Inflammatory macrophage treated with lipopolysaccharide for 1 hour (primary cell): ENCODE measurements at regions not wholly inside any gene's neighbourhood (a gene's known extent, or its start where the extent isn't known, plus 50 kb on each side); places are given as distances from the start of the nearest gene placed in this dataset.

Source experiments
- DNase-seq, 2 donors: peaks; one replicate each; pipeline ENCODE4 v3.0.0-alpha.2; 2020 to 2022

DNA sequence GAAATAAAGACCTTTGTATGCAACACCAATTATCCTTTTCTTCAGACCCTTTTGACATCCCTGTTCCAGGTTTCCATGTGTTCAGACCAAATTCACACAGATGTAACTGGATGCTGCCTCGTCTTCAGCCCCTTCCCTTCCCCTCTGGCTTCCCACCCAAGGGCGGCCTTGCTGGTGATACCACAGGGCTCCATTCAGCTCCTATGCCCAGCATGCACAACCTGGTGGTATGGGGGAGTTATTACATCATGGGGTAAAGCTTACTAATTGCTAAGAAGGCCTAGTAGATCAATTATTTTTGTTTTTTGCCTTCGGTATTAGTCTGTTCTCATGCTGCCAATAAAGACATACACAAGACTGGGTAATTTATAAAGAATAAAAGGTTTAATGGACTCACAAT, 317.0 kb upstream of the CXXC4 start:
- no peak for DNase-seq

DNA sequence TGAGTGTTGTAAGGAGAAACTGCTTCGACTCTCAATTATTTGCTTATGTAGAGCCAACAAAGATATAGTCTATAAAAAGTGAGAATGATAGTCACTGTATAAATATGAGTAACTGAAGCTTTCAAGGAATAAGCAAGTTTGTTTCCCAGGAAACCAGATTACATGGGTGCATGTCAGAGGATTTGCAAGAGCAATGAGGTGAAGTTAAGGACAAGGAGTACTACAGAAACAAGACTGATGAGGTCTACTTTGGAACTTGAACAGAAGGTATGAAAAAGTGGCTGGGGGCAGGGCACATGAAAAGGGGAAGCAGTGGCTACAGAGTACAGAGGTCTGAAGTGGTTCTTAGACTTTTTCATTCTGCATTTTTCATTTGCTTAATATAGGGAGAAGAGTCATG, 321.0 kb upstream of the CXXC4 start:
- no peak for DNase-seq

DNA sequence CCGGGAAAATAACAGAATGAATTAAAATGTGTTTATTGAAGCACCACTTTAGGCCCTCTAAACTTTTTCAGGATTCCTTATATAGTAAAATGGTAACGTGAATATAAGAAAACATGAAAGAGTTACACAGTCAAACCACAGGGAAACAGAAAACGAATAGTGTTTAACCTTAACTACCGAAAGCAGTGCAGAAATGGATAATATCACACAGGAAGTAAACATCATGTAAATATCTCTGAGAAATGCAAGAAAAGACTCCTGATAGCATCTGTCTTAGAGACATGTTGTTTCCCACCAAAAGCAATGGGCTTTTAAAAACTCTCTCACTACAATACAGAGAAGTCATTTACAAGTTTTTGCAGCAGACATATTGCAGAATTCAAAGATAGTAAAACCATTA, 323.9 kb upstream of the CXXC4 start:
- DNase-seq: no peak

DNA sequence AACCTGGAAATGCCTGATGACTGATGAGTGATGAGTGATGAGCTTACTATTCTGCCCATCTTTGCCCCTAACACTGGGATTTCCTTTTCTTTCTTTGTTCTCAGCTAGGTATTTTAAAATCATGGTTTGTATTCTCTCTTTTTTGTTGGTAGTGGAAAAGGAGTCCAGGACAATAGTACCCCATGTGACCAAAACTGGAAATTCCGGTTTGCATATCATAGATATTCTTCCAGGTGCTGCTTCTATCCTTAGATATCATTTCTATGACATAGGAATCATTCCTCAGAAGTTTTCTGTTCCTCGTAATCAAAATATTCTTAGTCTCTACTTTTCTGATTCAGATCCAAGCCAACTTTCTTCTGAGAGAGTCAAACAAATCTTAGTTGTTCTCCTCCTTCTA, 320.5 kb upstream of the TET2 start:
- no peak for DNase-seq

DNA sequence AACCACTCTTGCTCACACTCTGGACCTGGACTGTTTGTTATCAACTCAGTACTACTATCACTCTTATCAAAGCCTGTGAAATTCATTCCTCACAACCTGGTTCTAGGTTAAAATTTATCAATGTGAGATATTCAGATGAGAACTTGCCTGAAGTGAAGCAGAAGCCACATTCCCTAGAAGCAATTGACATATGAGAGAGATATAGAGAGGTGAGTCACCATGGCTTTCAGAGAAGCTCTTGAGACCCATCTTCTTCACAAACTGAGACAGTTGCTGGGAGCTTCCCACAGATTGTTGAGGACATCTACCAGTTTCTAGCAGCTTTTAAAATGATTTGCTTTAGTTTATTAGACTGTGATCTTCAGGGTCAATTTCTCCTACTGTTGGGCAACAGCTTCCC, 316.9 kb upstream of the TET2 start:
- DNase-seq: no peak

DNA sequence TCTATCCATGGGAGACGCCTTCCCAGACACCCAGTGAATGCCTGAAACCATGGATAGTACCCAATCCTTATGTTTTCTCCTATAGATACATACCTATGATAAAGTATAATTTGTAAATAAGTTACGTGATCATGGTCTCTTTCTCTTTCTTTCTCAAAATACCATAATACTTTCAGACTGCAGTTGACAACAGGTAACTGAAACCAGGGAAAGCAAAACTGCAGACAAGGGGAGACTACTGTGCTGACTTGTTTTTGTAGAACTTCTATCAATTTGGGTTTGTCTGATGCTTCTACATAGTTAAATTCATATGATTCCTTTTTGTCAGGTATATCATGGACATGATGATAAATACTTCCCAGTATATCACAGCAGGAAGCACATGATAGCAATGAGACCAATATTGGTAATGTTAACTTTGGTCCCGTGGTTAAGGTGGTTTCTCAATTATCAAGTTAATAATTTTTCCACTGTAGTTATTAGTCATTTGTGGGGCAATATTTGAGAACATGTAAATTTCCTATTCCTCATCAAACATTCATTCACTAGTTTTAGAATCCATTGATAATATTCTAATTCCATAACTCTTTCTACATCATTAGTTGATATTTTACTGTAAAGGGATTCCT, 298.0 kb upstream of the TET2 start:
- no peak for DNase-seq

DNA sequence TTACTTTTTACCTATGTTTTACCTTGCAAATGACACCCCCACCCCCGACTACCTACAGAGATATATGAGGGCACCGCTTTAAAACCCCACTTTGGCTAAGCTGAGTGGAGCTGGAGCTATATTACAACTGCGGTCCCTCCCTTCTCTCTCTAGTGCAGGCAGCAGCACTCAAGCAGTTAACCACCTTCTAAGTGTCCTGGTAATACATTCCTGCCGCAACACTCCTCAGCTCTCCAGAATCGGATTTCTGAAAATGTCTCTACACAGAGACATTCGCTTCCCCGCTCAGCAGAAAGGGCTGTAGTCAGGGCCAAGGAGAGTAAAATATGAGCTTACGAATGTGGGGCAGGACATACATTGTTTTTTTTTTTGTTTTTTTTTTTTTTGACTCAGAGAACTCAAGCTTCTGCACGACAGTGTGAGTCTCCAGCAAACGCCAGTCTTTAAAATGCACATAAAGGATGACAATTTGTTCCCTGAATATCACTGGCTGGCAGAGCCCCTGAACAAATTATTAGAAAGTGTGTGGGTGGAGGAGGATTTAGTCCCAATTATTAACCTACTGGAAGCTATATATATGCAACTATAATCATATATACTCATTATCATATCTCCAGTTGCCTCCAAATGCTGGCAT, 287.0 kb upstream of the TET2 start:
- no peak for DNase-seq

DNA sequence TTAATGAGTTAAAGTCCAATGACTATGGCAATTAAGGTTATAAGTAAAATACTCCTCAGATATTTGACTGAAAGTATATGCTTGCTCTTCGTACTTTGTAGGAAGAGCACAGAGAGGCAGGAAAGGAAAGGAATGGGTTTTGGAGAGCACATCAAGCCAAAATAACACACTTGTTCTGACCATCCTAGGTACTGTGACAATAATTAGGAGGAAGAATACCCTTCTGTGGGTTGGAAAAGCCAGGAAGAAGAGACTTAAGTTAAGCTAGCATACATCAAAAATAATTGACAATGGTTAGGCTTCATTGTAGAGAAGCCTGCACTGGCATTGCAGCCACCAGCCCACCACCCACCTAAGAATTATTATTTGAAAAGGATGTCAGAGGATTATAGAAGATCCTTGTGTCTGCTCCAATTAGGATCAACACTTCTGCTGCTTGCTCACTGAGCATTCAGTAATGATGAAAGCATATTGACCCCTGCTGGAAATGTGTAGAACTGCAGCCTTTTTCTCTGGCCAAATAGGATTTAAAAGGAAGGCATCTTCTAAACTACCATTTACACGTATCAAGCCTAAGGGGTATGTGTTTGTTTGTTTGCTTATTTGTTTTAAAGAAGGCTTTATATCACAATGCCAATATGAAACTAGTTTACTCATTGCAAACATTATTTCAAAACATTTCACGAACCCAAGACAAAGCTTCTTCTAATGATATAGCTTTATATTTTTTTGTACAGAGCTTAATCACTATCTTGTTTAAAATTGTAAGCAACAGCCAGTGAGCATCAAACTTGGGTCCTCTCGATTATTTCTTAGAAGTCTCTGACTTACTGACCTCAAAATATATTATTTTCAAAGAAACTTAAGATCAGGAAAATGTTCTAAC, 286.2 kb upstream of the TET2 start:
- peak; percentile 45 to 98 for DNase-seq

DNA sequence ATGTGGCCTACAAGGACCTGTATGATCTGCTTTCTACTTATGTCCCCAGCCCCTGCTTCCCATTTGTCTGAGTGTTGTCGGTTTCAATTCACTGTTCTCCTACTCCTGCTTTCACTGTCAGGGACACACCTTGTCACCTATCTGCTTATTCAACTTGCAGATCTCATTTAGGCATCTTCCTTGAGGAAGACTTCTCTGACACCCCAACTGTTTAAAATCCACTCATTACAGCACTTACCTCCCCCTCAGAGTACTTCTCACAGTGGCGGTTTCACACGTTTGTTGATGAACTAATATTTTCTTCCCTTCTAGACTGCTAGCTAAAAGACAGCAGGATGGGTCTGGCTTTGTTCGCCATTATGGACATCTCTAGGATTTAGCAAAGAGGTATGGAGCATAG, 279.9 kb upstream of the TET2 start:
- no peak for DNase-seq

DNA sequence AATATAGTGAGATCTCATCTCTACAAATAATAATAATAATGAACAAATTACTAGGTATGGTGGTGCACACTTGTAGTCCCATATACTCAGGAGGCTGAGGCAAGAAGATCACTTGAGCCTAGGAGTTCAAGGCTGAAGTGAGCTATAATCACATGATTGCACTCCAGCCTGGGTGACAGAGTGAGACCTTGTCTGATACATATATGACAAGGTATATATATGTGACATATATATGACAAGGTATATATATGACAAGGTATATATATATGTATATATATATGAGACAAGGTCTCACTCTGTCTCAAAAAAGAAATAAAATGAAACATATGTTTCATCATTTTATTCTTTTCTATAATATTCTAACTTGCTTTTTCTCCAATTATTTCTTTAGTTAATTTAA, 278.1 kb upstream of the TET2 start:
- no peak for DNase-seq

DNA sequence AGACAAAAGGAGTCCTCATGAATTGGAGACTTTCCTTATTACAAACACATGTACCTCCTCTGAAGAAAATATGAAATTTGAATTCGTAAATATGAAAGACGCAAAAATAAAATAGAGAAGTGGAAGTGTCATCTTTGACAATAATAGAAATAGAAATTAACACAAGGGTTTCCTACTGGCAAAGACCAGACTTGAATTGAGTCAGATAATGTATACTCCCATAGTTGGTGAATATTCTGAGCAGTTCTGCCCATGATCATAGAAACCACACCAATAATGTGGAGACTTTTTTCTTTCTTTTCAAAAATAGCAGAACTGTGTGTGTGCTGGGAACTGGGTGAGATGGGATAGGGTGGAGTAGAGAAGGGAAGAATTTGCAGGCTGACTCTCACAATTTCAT, 277.7 kb upstream of the TET2 start:
- peak in 1 of 2 donors; percentile 24 for DNase-seq

DNA sequence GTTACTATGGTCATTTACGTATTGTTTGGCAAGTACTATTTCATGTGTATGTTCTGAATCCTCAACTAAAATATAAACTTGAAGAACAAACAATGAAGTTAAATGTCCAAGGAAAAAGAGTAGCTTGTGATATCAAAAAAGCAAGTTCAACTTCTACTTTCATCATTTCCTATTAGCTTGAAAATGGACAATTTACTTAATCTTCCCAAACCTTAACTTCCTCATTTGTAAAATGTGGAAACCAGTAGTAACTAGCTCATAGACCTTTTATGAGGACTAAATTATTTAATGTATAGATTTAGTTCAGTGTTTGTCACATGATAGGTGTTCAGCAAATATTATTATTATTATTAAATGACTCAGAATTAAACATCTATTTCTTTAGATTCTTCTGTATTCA, 276.8 kb upstream of the TET2 start:
- peak; percentile 49 to 55 for DNase-seq

DNA sequence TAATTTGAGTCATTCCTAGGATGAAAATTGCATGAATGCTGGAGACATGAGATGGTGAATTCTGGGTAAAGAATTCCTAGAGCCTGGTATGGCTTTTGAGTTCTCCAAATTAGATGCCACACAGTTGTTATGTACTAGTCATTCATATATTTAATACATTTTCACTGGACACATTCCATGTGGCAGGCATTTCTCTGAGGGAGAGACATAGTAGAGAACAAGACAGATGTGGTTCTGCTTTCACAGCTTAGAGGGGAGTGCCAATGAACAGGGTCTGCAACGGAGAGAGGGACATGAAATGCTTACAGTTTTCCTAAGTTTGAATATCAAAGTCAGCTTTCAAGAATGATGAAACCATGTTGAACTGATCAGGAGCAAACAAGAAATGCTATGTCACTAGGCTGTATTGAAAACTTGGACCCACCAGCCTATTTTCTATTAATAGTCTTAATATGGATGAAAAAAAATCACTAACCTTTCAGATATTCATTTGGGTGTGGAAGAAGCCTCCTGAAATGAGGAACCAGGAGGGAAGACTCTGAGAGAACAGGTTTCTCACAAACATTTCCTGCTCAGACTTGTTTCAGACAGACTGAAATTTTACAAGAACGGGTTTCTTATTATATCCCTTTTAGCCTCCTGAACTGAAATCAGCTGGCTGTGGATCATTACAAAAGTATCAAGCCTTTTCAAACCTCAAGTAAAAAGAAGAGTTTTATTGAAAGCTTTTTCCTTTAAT, 276.0 kb upstream of the TET2 start:
- DNase-seq: no peak

DNA sequence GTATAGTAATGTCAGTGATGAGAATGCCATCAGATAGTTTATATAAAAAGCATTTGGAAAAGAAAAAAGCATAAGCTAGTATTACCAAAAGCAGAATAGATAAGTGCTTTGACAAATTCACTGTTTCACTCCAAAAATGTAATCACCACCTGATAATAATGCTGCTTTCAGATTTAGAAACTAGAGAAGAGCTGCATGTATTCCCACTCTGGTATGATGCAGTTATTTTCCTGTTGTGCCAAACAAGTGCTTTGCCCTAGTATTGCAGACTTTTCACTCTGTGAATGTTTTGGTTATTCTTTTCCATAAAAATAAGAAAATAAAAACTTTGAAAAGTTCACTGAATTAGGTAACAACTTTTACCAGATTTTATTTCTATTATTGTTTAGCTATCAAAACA, 267.7 kb upstream of the TET2 start:
- DNase-seq: no peak

DNA sequence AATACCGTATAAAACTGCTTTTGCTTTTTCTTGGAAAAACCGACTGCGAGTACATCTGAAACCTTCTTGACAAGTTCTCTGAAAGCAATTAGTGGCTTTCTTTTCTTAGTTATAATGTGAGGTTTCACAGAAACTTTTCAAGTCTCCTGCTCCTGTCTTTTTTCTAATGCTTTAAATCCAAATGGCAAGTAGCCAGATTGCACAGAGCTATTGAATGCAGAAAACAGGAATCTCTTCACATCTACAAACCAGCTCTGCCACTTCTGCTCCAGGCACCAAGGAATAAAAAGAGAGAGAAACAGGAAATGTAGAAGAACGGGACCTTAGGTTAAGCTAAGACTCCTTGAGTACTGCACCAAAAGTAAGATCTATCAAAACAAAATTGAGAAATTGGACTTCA, 267.3 kb upstream of the TET2 start:
- no peak for DNase-seq

DNA sequence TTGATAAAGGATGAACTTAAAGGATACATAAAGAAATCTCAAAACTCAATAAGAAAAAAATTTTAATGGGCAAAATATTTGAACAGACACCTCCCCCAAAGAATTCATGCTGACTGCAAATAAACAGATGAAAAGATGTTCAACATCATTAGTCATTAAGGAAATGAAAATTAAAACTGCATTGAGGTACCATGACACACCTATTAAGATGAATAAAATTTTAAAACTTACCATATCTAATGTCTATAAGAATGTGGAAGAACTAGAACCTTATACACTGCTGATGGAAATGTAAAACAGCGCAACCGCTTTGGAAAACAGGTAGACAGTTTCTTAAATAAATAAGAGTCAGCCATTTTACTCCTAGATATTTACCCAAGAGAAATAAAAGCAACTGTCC, 266.8 kb upstream of the TET2 start:
- no peak for DNase-seq

DNA sequence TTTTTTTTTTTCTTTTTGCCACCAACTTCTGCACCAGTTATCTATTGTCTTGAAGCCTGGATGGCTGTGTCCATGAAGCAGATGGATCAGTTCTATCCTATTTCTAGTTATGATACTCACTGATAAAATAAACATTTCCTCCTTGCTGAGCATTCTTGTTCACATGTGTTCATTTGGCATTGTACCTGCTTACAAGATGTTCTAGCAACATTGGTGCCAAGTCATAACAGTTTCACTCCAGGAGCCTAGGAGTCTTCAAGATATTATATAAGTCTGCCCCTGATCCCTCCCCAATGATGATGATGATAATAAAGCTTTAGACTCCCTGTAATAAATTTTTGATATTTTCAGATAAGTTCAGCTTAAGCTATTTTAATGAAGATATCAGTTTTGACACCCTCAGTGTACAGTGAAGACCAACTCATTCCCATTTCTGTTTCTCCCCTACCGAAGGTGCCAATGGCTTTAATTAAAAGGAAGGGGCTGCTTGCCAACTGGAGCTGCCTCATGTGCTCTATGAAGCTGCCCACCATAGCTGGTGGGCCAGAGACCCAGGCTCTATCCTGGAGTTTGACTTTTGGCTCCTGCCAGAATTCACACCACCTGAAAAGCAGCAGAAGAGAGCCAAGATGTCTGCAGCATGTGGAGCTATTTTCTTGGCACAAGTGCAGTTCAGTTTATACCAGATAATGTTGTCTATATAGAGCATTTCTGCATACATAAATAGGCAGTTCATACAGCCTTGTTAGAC, 265.4 kb upstream of the TET2 start:
- no peak for DNase-seq

DNA sequence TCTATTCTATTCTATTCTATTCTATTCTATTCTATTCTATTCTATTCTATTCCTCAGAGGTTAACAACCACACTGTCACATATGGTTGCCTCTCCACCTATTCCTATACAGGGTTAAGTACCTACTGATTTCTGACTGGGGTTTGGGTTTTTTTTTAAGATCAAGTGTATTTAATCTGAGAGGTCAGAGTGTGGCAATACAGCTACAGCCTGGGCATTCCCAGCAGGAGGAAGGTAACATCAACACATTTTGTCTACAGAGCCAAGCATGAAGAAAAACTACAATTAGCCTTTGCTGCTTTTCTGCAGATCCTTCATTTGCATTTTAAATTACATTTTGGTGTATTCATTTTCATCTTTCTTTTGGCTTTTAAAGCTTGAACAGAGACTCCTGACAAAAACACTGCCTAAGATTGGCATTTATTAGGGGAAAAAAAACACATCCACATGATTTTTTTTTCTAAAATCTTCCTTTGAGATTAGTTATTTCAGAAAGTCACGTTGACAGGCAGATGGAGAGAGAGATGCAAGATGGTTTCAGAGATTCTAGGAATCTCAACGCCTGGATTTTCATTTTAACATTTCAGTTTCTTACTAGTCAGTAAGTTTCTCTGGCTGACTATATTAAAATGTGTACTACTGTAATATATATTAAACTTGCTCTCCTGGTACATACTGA, 255.9 kb upstream of the TET2 start:
- DNase-seq: no peak

DNA sequence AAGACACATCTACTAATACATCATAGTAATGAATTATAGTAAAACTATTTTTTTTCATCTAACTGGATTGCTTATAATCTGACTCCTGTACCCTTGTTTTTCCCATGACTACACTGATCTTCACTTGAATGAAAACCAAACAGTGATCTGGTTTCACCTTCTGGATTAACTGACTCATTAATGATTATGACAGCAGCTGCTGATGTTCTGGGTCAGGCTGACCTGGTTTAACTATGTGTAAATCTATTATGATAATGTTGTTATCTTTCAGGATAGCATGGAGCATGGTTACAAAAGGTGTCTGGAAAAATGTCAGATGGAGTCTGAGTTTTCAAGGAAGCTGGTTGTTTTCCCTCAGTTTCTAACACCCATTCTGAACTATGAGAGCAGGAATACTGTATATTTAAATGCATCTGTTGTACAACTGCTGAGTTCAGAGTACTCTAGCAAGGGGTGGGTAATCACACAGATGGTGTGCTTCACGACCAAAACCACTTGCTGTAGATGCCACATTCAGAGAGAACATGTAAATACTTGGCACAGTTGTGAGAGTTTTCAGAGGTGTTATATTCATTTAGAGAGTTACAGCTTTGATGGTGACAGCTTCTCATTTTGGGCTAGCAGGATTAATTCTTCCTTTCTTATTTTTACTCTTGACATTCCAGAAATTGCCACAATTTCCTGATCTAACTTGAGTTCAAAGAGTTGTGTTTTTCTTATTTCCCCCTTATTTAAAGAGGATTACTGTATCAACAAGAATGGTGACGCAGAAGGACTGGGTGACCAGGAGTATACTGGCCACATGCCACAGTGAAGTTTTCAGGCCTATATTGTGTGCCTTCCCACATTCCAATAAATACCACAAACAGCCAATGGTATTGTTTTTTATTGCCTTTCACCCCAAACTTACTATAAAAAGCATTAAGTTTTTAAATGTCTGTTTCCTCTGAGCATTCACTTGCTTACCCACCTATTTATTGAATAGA, 249.7 kb upstream of the TET2 start:
- DNase-seq: no peak

DNA sequence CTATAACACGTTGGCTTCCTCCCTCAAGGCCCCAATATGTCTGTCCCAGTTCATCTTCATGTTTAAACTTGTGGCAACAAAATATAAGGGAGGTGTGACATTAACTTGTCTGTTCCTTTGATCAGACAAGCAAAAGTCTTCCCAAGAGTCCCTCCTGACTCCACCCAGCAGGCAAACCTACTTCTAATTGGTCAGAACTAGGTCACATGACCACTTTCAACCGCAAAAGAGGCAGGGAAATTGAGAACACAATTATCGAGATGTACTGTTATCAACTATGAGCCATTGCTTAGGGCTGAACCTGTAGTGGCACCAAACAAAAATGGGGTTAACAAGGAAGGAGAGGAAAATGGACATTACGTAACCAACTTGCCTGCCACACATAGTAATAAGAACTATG, 246.8 kb upstream of the TET2 start:
- no peak for DNase-seq

DNA sequence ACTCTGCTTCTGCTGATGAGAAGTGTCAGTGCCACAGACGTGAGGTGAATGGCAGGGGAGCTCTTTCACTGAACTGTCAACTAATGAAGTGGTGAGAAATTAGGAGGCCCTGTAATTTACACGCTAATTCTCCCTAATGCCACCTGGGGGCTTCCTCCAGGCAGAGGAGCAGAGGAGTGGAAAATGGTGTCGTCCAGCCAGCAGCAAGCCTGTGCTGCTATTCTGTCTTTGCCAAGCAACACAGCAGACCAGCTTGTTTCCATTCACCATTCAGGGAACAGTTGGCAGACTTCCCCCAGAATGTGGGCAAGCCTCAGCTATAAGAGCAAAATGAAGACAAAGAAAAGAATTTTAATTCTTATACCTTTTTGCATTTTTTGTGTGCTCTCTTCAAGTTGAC, 245.2 kb upstream of the TET2 start:
- no peak for DNase-seq
